BJ (cell line): ENCODE measurements at regions not wholly inside any gene's neighbourhood (a gene's known extent, or its start where the extent isn't known, plus 50 kb on each side); places are given as distances from the start of the nearest gene placed in this dataset.
"Not testable (repeated sequence)": the region's sequence is repeated elsewhere in the genome, so short reads cannot be mapped to it uniquely, and the experiment has no call there.

Experiments
- CTCF ChIA-PET: fragments of 350-600 bp; formaldehyde crosslinking; extraction: SDS; loops from one replicate; lab custom pipeline; 2021; ENCODE audit warnings: antibody characterized with exemption, inconsistent platforms; lab: Yijun Ruan, JAX
- POLR2A ChIA-PET: fragments of 300-600 bp; sonication (Branson Sonifier 250); formaldehyde crosslinking; extraction: SDS; loops from one replicate; lab custom pipeline; 2021; ENCODE audit warnings: antibody characterized with exemption; lab: Charles Lee
- DNase-seq: peaks from one replicate; pipeline ENCODE4 v3.0.0-alpha.2; 2011; ENCODE audit warnings: low read depth
- H3K27me3 ChIP-seq: 2 replicates; pipeline ENCODE4 v1.6.0; 2011; ENCODE audit warnings: low read length; ENCODE audit not compliant: control insufficient read depth, insufficient read depth
- H3K36me3 ChIP-seq: 2 replicates; pipeline ENCODE4 v1.5.1; 2011; ENCODE audit warnings: low read length; ENCODE audit not compliant: control insufficient read depth, insufficient read depth
- H3K4me3 ChIP-seq: 2 replicates; pipeline ENCODE4 v1.5.1; 2011; ENCODE audit warnings: low read depth, mild to moderate bottlenecking, control low read depth, low read length
- CTCF ChIP-seq: IDR thresholded peaks from 2 replicates; pipeline ENCODE4 v1.5.1; 2011; ENCODE audit warnings: low read depth, mild to moderate bottlenecking, control low read depth, inconsistent platforms, low read length, moderate library complexity; ENCODE audit not compliant: insufficient read depth

GRCh38 chr20:29762620-29763019 lies 1494.8 kb upstream of the DEFB115 start:
- no peaks in the 10 kb centered on the region for H3K36me3 ChIP-seq
- no peak for DNase-seq
- ChIA-PET POLR2A (no interaction called here), CTCF (no interaction called here)
- TF ChIP-seq CTCF: no peak
- H3K4me3 ChIP-seq: no peak overlapping the region
- H3K27me3 ChIP-seq: no peaks in the 10 kb centered on the region

GRCh38 chr20:29763821-29764511 lies 1493.5 kb upstream of the DEFB115 start:
- H3K36me3 ChIP-seq: no peaks in the 10 kb centered on the region
- TF ChIP-seq CTCF: no peak
- ChIA-PET CTCF (no interaction called here), POLR2A (no interaction called here)
- DNase-seq: no peak
- H3K27me3 ChIP-seq: no peaks in the 10 kb centered on the region
- H3K4me3 ChIP-seq: no peak overlapping the region

- DNase-seq, H3K36me3 ChIP-seq, H3K27me3 ChIP-seq, CTCF ChIA-PET, H3K4me3 ChIP-seq, POLR2A ChIA-PET: not testable (repeated sequence)
These were observed 1492.4 kb upstream of the DEFB115 start for GRCh38 chr20:29764922-29765610.

- H3K4me3 ChIP-seq, CTCF ChIA-PET, H3K27me3 ChIP-seq, DNase-seq, H3K36me3 ChIP-seq, POLR2A ChIA-PET: not testable (repeated sequence)
These were observed 1479.4 kb upstream of the DEFB115 start for GRCh38 chr20:29778033-29778432.

GRCh38 chr20:29781217-29781616 lies 1476.2 kb upstream of the DEFB115 start:
- H3K36me3 ChIP-seq, DNase-seq, H3K27me3 ChIP-seq, H3K4me3 ChIP-seq, CTCF ChIA-PET, POLR2A ChIA-PET: not testable (repeated sequence)

GRCh38 chr20:29781891-29782290 lies 1475.6 kb upstream of the DEFB115 start:
- H3K36me3 ChIP-seq, CTCF ChIA-PET, H3K4me3 ChIP-seq, POLR2A ChIA-PET, DNase-seq, H3K27me3 ChIP-seq: not testable (repeated sequence)

GRCh38 chr20:29787456-29787855 lies 1470.0 kb upstream of the DEFB115 start:
- DNase-seq, H3K27me3 ChIP-seq, CTCF ChIA-PET, POLR2A ChIA-PET, H3K36me3 ChIP-seq, H3K4me3 ChIP-seq: not testable (repeated sequence)
